ENCODE measurements at regions not wholly inside any gene's neighbourhood (a gene's known extent, or its start where the extent isn't known, plus 50 kb on each side); places are given as distances from the start of the nearest gene placed in this dataset.
"Not testable (repeated sequence)": the region's sequence is repeated elsewhere in the genome, so short reads cannot be mapped to it uniquely, and the experiment has no call there.

DNA sequence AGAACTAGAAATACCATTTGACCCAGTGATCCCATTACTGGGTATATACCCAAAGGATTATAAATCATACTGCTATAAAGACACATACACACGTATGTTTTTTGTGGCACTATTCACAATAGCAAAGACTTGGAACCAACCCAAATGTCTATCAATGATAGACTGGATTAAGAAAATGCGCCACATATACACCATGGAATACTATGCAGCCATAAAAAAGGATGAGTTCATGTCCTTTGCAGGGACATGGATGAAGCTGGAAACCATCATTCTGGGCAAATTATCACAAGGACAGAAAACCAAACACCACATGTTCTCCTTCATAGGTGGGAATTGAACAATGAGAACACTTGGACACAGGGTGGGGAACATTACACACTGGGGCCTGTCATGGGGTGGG, 104.9 kb upstream of the ADTRP start:
- POLR2A ChIA-PET; H3K27me3 ChIP-seq (ENCODE audit: control insufficient read depth in 2 of 2, insufficient read depth in 2 of 2, low read length in 2 of 2); H2AFZ ChIP-seq (ENCODE audit: low read depth, low read length); H3K36me3 ChIP-seq (ENCODE audit: control insufficient read depth, insufficient read depth, low read length); H3K9ac ChIP-seq (ENCODE audit: insufficient read depth in 1 of 2, low read depth in 2 of 2, low read length in 2 of 2); H3K9me1 ChIP-seq (ENCODE audit: control insufficient read depth, insufficient read depth, low read length); H4K20me1 ChIP-seq (replicated peaks; ENCODE audit: control insufficient read depth, insufficient read depth, low read length); intact Hi-C loops (cut with micrococcal nuclease); FAIRE-seq; CTCF ChIA-PET (ENCODE audit: low intra/inter-chr PET ratio); H3K4me2 ChIP-seq (ENCODE audit: insufficient read depth, low read length); H3K79me2 ChIP-seq (ENCODE audit: control insufficient read depth, insufficient read depth, low read length); H3K27ac ChIP-seq (ENCODE audit: extremely low read depth, low read depth, low read length); DNase-seq (ENCODE audit: extremely low read depth in 1 of 4, low spot score in 3 of 4); ATAC-seq; H3K4me3 ChIP-seq; BruUV-seq (replicated peaks); in situ Hi-C loops (cut with MboI); H3K4me1 ChIP-seq (replicated peaks in 1 of 2; ENCODE audit: control insufficient read depth in 2 of 2, insufficient read depth in 2 of 2, low read length in 2 of 2): not testable (repeated sequence)
- TF ChIP-seq KDM1A (IDR thresholded peaks at IDR 0.05) (peak in 1 of 2 experiments; percentile 18; a peak in 1 of 4 replicates), ZBTB33 (CRISPR knock-in tag; IDR thresholded peaks at IDR 0.05) (peak; percentile 38; the same call in 1 of the 2 replicates), ZNF146 (CRISPR knock-in tag; IDR thresholded peaks at IDR 0.05; ENCODE audit: unreplicated experiment) (peak; percentile 90)
- peaks cover 11% of the 10 kb centered on the region for H3K9me3 ChIP-seq (replicated peaks; ENCODE audit: control insufficient read depth, insufficient read depth, low read depth, low read length)
- 68% methylated on average over 2 of the region's 2 CpGs for WGBS (ENCODE audit: insufficient coverage, low coverage, missing lambda C conversion rate)

DNA sequence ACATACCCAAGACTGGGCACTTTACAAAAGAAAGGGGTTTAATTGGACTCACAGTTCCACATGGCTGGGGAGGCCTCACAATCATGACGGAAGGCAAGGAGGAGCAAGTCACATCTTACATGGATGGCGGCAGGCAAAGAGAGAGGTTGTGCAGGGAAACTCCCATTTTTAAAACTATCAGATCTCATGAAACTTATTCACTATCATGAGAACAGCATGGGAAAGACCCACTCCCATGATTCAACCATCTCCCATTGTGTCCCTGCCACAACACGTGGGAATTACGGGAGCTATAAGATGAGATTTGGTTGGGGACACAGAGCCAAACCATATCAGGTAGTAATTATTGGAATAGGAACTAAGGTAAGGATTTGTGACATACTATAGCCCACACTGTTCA, 101.6 kb upstream of the ADTRP start:
- DNase-seq (ENCODE audit: extremely low read depth in 1 of 4, low spot score in 3 of 4); H3K4me1 ChIP-seq (replicated peaks in 1 of 2; ENCODE audit: control insufficient read depth in 2 of 2, insufficient read depth in 2 of 2, low read length in 2 of 2); ATAC-seq; H3K27ac ChIP-seq (ENCODE audit: extremely low read depth, low read depth, low read length); H3K4me2 ChIP-seq (ENCODE audit: insufficient read depth, low read length); POLR2A ChIA-PET; H2AFZ ChIP-seq (ENCODE audit: low read depth, low read length); in situ Hi-C loops (cut with MboI); H4K20me1 ChIP-seq (replicated peaks; ENCODE audit: control insufficient read depth, insufficient read depth, low read length); H3K9me1 ChIP-seq (ENCODE audit: control insufficient read depth, insufficient read depth, low read length); BruUV-seq (replicated peaks); H3K9ac ChIP-seq (ENCODE audit: insufficient read depth in 1 of 2, low read depth in 2 of 2, low read length in 2 of 2); CTCF ChIA-PET (ENCODE audit: low intra/inter-chr PET ratio); H3K4me3 ChIP-seq; H3K36me3 ChIP-seq (ENCODE audit: control insufficient read depth, insufficient read depth, low read length); FAIRE-seq; H3K79me2 ChIP-seq (ENCODE audit: control insufficient read depth, insufficient read depth, low read length); intact Hi-C loops (cut with micrococcal nuclease); H3K27me3 ChIP-seq (ENCODE audit: control insufficient read depth in 2 of 2, insufficient read depth in 2 of 2, low read length in 2 of 2): not testable (repeated sequence)
- 68% methylated on average over 4 of the region's 4 CpGs for WGBS (ENCODE audit: insufficient coverage, low coverage, missing lambda C conversion rate)
- 0 out of 4 replicates have a peak, but pooled peaks of 1 of the 2 experiments have one; percentile 27 for TF ChIP-seq TRIM24 (IDR thresholded peaks at IDR 0.05)
- TF ChIP-seq CBX3 (IDR thresholded peaks at IDR 0.05; ENCODE audit: borderline replicate concordance in 1 of 2, low read length in 2 of 2), result peak in 1 of 2 experiments; percentile 63; a peak in 1 of 3 replicates
- peak; percentile 98 for TF ChIP-seq ZNF431 (CRISPR knock-in tag; IDR thresholded peaks at IDR 0.05)
- TF ChIP-seq CHAMP1 (IDR thresholded peaks at IDR 0.05), result peak; percentile 56; the same call in 1 of the 2 replicates
- TF ChIP-seq, protein P1, sequence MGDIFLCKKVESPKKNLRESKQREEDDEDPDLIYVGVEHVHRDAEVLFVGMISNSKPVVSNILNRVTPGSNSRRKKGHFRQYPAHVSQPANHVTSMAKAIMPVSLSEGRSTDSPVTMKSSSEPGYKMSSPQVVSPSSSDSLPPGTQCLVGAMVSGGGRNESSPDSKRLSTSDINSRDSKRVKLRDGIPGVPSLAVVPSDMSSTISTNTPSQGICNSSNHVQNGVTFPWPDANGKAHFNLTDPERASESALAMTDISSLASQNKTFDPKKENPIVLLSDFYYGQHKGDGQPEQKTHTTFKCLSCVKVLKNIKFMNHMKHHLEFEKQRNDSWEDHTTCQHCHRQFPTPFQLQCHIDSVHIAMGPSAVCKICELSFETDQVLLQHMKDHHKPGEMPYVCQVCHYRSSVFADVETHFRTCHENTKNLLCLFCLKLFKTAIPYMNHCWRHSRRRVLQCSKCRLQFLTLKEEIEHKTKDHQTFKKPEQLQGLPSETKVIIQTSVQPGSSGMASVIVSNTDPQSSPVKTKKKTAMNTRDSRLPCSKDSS (IDR thresholded peaks at IDR 0.05; ENCODE audit: low read depth, partially characterized antibody), result peak; percentile 49
- peaks cover 11% of the 10 kb centered on the region for H3K9me3 ChIP-seq (replicated peaks; ENCODE audit: control insufficient read depth, insufficient read depth, low read depth, low read length)

Measured in K562 (cell line).